ENCODE measurements at regions not wholly inside any gene's neighbourhood (a gene's known extent, or its start where the extent isn't known, plus 50 kb on each side); places are given as distances from the start of the nearest gene placed in this dataset.

DNA sequence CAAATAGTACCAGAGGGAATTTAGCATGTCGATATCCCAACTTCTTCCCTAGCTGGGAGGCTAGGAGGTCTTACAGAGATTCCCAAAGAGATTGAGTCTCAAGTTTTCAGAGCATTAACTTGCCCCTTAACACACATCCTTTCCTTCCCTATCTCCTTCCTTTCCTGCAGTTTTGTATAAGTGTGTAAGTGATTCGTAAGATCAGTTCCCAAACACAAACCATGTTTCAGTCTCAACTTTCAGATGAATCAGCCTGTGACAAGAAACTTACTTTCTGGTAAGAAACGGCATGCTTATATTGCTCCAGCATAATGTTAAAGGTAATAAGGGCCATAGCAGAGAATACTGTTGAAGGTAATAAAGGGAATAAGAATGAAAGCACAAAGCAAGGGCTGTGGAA, 472.2 kb downstream of the LIG4 start:
- Mint-ChIP-seq H3K27me3 (ENCODE audit: insufficient read depth, unreplicated experiment) (no peaks in the 10 kb centered on the region), H3K9me3 (ENCODE audit: unreplicated experiment) (peaks cover 22% of the 10 kb centered on the region)
- intact Hi-C loops (cut with micrococcal nuclease) = no loop called here

DNA sequence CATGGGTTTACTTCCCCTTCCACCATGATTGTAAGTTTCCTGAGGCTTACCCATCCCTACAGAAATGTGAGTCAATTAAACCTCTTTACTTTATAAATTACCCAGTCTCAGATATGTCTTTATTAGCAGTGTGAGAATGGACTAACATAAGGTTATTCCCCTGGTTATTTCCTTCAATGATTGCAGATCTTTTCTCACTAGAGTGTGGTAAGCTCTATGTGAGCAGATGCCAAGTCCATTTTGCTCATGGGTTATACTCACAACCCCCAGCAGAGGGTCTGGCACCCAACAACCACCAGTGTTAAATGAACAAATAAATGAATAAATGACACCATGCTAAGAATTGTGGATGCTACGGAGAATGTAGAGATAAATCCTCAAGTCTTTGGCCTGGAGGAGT, 472.8 kb downstream of the LIG4 start:
- CTCF ChIA-PET = no interaction called here
- TF ChIP-seq, protein P1, sequence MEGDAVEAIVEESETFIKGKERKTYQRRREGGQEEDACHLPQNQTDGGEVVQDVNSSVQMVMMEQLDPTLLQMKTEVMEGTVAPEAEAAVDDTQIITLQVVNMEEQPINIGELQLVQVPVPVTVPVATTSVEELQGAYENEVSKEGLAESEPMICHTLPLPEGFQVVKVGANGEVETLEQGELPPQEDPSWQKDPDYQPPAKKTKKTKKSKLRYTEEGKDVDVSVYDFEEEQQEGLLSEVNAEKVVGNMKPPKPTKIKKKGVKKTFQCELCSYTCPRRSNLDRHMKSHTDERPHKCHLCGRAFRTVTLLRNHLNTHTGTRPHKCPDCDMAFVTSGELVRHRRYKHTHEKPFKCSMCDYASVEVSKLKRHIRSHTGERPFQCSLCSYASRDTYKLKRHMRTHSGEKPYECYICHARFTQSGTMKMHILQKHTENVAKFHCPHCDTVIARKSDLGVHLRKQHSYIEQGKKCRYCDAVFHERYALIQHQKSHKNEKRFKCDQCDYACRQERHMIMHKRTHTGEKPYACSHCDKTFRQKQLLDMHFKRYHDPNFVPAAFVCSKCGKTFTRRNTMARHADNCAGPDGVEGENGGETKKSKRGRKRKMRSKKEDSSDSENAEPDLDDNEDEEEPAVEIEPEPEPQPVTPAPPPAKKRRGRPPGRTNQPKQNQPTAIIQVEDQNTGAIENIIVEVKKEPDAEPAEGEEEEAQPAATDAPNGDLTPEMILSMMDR (IDR thresholded peaks at IDR 0.05; ENCODE audit: unreplicated experiment) = no peak
- H3K9me3 Mint-ChIP-seq (ENCODE audit: unreplicated experiment) = peaks cover 22% of the 10 kb centered on the region
- no peaks in the 10 kb centered on the region for H3K36me3 Mint-ChIP-seq (ENCODE audit: insufficient read depth, unreplicated experiment)
- intact Hi-C loops (cut with micrococcal nuclease) = no loop called here
- no TSS peak for BruUV-seq (replicated peaks)
- no peak for DNase-seq (ENCODE audit: unreplicated experiment)
- no peak overlapping the region for H3K27ac Mint-ChIP-seq (ENCODE audit: low read depth, unreplicated experiment)
- POLR2A ChIA-PET = no interaction called here
- no peaks in the 10 kb centered on the region for H3K27me3 Mint-ChIP-seq (ENCODE audit: insufficient read depth, unreplicated experiment)
- no peak overlapping the region for H3K4me3 Mint-ChIP-seq (ENCODE audit: unreplicated experiment)
- H3K4me1 Mint-ChIP-seq (ENCODE audit: insufficient read depth, unreplicated experiment) = no peaks in the 10 kb centered on the region

More for the DNA sequence above, 472.2 kb downstream of the LIG4 start:
- TF ChIP-seq, protein P1 (IDR thresholded peaks at IDR 0.05; ENCODE audit: unreplicated experiment) = no peak
- Mint-ChIP-seq H3K27ac (ENCODE audit: low read depth, unreplicated experiment) (no peak overlapping the region), H3K36me3 (ENCODE audit: insufficient read depth, unreplicated experiment) (no peaks in the 10 kb centered on the region), H3K4me3 (ENCODE audit: unreplicated experiment) (no peak overlapping the region), H3K4me1 (ENCODE audit: insufficient read depth, unreplicated experiment) (no peaks in the 10 kb centered on the region)
- ChIA-PET POLR2A (no interaction called here), CTCF (no interaction called here)
- BruUV-seq (replicated peaks) = no TSS peak
- no peak for DNase-seq (ENCODE audit: unreplicated experiment)

GRCh38 chr13:107738004-107738403, 477.3 kb downstream of the LIG4 start:
- ChIA-PET POLR2A (no interaction called here), CTCF (interaction anchor here (0.6 kb wide), 1 partner anchor 418 kb away, joined by 5 read pairs; no protein-coding TSS in a partner anchor)
- H3K4me3 Mint-ChIP-seq (ENCODE audit: unreplicated experiment) = no peak overlapping the region
- DNase-seq (ENCODE audit: unreplicated experiment) = no peak
- H3K4me1 Mint-ChIP-seq (ENCODE audit: insufficient read depth, unreplicated experiment) = no peaks in the 10 kb centered on the region
- no peak overlapping the region for H3K27ac Mint-ChIP-seq (ENCODE audit: low read depth, unreplicated experiment)
- TF ChIP-seq, protein P1 (IDR thresholded peaks at IDR 0.05; ENCODE audit: unreplicated experiment) = no peak
- no peaks in the 10 kb centered on the region for H3K36me3 Mint-ChIP-seq (ENCODE audit: insufficient read depth, unreplicated experiment)
- BruUV-seq (replicated peaks) = no TSS peak
- H3K9me3 Mint-ChIP-seq (ENCODE audit: unreplicated experiment) = peaks cover 13% of the 10 kb centered on the region
- no peaks in the 10 kb centered on the region for H3K27me3 Mint-ChIP-seq (ENCODE audit: insufficient read depth, unreplicated experiment)
- intact Hi-C loops (cut with micrococcal nuclease) = no loop called here

DNA sequence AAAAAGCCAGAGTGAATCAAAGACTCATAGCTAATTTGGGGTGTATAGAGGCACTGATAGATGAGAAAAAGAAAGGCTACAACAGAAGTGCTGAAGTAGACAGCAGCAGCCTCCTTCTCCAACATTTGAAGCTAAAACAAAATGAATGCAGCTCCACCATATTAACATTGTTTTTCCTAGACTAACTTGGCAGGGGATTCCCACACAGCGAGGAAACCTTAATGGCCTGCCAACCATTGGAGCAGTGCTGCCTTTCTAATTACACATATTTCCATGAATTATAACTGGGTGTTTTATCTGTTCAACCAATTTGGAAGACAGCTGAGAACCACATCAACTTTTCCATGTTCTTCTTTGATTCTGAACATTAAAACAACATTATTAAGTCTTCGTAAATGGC, 478.6 kb downstream of the LIG4 start:
- POLR2A ChIA-PET = interaction anchor here (0.5 to 0.9 kb wide), 2 partner anchors 19 to 1167 kb away, joined by 3 to 6 read pairs; no protein-coding TSS in a partner anchor

More for the DNA sequence above, 478.6 kb downstream of the LIG4 start:
- TF ChIP-seq, protein P1 (IDR thresholded peaks at IDR 0.05; ENCODE audit: unreplicated experiment) = no peak
- Mint-ChIP-seq H3K27me3 (ENCODE audit: insufficient read depth, unreplicated experiment) (no peaks in the 10 kb centered on the region), H3K27ac (ENCODE audit: low read depth, unreplicated experiment) (no peak overlapping the region), H3K4me1 (ENCODE audit: insufficient read depth, unreplicated experiment) (no peaks in the 10 kb centered on the region), H3K9me3 (ENCODE audit: unreplicated experiment) (peaks cover 13% of the 10 kb centered on the region), H3K36me3 (ENCODE audit: insufficient read depth, unreplicated experiment) (no peaks in the 10 kb centered on the region), H3K4me3 (ENCODE audit: unreplicated experiment) (no peak overlapping the region)
- BruUV-seq (replicated peaks) = no TSS peak
- intact Hi-C loops (cut with micrococcal nuclease) = no loop called here
- no peak for DNase-seq (ENCODE audit: unreplicated experiment)
- CTCF ChIA-PET = interaction anchor here (1.1 to 1.3 kb wide), 2 partner anchors 24 to 533 kb away, joined by 3 to 5 read pairs; no protein-coding TSS in a partner anchor

Data from MCF 10A (cell line).